ENCODE measurements at regions not wholly inside any gene's neighbourhood (a gene's known extent, or its start where the extent isn't known, plus 50 kb on each side); places are given as distances from the start of the nearest gene placed in this dataset.

- DNase-seq = no peak
These were observed 101.1 kb downstream of the UBIAD1 start for GRCh38 chr1:11373895-11374747.

- no peak for DNase-seq
These were observed 101.7 kb downstream of the UBIAD1 start for GRCh38 chr1:11374748-11375110.

- no peak for DNase-seq
These were observed 101.9 kb upstream of the DISP3 start for GRCh38 chr1:11377001-11377583.

- DNase-seq = no peak
These were observed 101.0 kb upstream of the DISP3 start for GRCh38 chr1:11377954-11378353.

GRCh38 chr1:11379851-11380250 lies 99.1 kb upstream of the DISP3 start:
- no peak for DNase-seq

- no peak for DNase-seq
These were observed 98.5 kb upstream of the DISP3 start for GRCh38 chr1:11380500-11380899.

- no peak for DNase-seq
These were observed 95.3 kb upstream of the DISP3 start for GRCh38 chr1:11383553-11384169.

- DNase-seq = no peak
These were observed 94.8 kb upstream of the DISP3 start for GRCh38 chr1:11384170-11384554.

- no peak for DNase-seq
These were observed 91.1 kb upstream of the DISP3 start for GRCh38 chr1:11387829-11388228.

GRCh38 chr1:11388617-11389016 lies 90.3 kb upstream of the DISP3 start:
- DNase-seq = no peak

- no peak for DNase-seq
These were observed 87.6 kb upstream of the DISP3 start for GRCh38 chr1:11391327-11391726.

GRCh38 chr1:11391886-11392285 lies 87.1 kb upstream of the DISP3 start:
- no peak for DNase-seq

- no peak for DNase-seq
These were observed 84.2 kb upstream of the DISP3 start for GRCh38 chr1:11394592-11395245.

GRCh38 chr1:11395616-11396015 lies 83.3 kb upstream of the DISP3 start:
- no peak for DNase-seq

GRCh38 chr1:11397151-11397901 lies 81.6 kb upstream of the DISP3 start:
- no peak for DNase-seq

- no peak for DNase-seq
These were observed 79.7 kb upstream of the DISP3 start for GRCh38 chr1:11399250-11399649.

GRCh38 chr1:11400155-11400554 lies 78.8 kb upstream of the DISP3 start:
- no peak for DNase-seq

- DNase-seq = no peak
These were observed 78.4 kb upstream of the DISP3 start for GRCh38 chr1:11400567-11400966.

GRCh38 chr1:11406845-11407244 lies 72.1 kb upstream of the DISP3 start:
- no peak for DNase-seq

- no peak for DNase-seq
These were observed 71.5 kb upstream of the DISP3 start for GRCh38 chr1:11407301-11407994.

GRCh38 chr1:11412141-11412540 lies 66.8 kb upstream of the DISP3 start:
- no peak for DNase-seq

GRCh38 chr1:11413986-11414391 lies 65.0 kb upstream of the DISP3 start:
- no peak for DNase-seq
